ENCODE measurements at regions not wholly inside any gene's neighbourhood (a gene's known extent, or its start where the extent isn't known, plus 50 kb on each side); places are given as distances from the start of the nearest gene placed in this dataset.

GRCh38 chr4:181874602-181875001 is 368.6 kb upstream of the TENM3 start:
- TF ChIP-seq, protein P1, sequence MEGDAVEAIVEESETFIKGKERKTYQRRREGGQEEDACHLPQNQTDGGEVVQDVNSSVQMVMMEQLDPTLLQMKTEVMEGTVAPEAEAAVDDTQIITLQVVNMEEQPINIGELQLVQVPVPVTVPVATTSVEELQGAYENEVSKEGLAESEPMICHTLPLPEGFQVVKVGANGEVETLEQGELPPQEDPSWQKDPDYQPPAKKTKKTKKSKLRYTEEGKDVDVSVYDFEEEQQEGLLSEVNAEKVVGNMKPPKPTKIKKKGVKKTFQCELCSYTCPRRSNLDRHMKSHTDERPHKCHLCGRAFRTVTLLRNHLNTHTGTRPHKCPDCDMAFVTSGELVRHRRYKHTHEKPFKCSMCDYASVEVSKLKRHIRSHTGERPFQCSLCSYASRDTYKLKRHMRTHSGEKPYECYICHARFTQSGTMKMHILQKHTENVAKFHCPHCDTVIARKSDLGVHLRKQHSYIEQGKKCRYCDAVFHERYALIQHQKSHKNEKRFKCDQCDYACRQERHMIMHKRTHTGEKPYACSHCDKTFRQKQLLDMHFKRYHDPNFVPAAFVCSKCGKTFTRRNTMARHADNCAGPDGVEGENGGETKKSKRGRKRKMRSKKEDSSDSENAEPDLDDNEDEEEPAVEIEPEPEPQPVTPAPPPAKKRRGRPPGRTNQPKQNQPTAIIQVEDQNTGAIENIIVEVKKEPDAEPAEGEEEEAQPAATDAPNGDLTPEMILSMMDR (IDR thresholded peaks at IDR 0.05; ENCODE audit: borderline replicate concordance, extremely low read depth, low read length, poor library complexity, severe bottlenecking), result no peak
- no peak for TF ChIP-seq EZH2 (IDR thresholded peaks at IDR 0.05; ENCODE audit: borderline replicate concordance, low read depth, low read length, severe bottlenecking)
- H3K4me1 ChIP-seq (ENCODE audit: insufficient read depth, low read length), result no peaks in the 10 kb centered on the region
- H3K36me3 ChIP-seq (ENCODE audit: insufficient read depth, low read length), result no peaks in the 10 kb centered on the region
- no peak overlapping the region for H3K4me3 ChIP-seq (ENCODE audit: low read depth in 1 of 2, low read length in 2 of 2)
- no peaks in the 10 kb centered on the region for H3K27me3 ChIP-seq (ENCODE audit: insufficient read depth, low read length, poor library complexity)
- H3K9ac ChIP-seq (ENCODE audit: low read depth, low read length), result no peak overlapping the region
- H3K27ac ChIP-seq (ENCODE audit: low read length), result no peak overlapping the region
- no peaks in the 10 kb centered on the region for H3K79me2 ChIP-seq (ENCODE audit: insufficient read depth, low read length)
- DNase-seq (no peak), ATAC-seq (ENCODE audit: insufficient read depth, low read depth) (no peak)
- H2AFZ ChIP-seq (ENCODE audit: low read depth, low read length), result no peak overlapping the region
- H3K9me3 ChIP-seq (ENCODE audit: insufficient read depth, low read length, severe bottlenecking), result no peaks in the 10 kb centered on the region
- H3K4me2 ChIP-seq (ENCODE audit: insufficient read depth, low read length), result no peak overlapping the region
- H4K20me1 ChIP-seq (ENCODE audit: insufficient read depth, low read length), result no peaks in the 10 kb centered on the region

DNA sequence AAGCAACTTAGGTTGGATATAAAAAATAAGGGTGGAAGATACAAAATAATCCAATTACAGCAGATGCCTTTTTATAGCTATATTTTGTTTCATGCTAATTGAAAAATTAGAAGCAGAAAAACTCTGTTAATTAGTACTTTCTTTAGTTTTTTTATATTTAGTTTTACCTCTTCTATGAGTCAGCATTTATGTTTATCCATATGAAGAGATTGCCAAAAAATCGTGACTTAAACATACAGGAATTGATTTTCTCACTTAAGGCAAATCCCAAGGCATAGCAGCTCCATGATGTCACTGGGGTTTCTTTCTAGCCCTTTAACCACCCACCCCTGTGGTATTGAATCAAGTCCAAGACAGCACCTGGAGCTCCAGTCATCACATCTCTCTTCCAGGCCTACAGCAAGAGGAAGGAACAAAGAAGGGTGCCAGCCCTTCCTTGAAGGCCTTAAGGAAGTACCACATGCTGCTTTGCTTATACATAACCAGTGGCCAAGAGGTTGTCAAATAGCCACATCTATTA is 365.8 kb upstream of the TENM3 start:
- DNase-seq (no peak), ATAC-seq (ENCODE audit: insufficient read depth, low read depth) (no peak)
- no peak overlapping the region for H3K9ac ChIP-seq (ENCODE audit: low read depth, low read length)
- H3K79me2 ChIP-seq (ENCODE audit: insufficient read depth, low read length), result no peaks in the 10 kb centered on the region
- H4K20me1 ChIP-seq (ENCODE audit: insufficient read depth, low read length), result no peaks in the 10 kb centered on the region
- H3K4me2 ChIP-seq (ENCODE audit: insufficient read depth, low read length), result no peak overlapping the region
- H3K36me3 ChIP-seq (ENCODE audit: insufficient read depth, low read length), result no peaks in the 10 kb centered on the region
- no peak for TF ChIP-seq EZH2 (IDR thresholded peaks at IDR 0.05; ENCODE audit: borderline replicate concordance, low read depth, low read length, severe bottlenecking)
- TF ChIP-seq, protein P1 (IDR thresholded peaks at IDR 0.05; ENCODE audit: borderline replicate concordance, extremely low read depth, low read length, poor library complexity, severe bottlenecking), result no peak
- no peak overlapping the region for H3K4me3 ChIP-seq (ENCODE audit: low read depth in 1 of 2, low read length in 2 of 2)
- no peaks in the 10 kb centered on the region for H3K9me3 ChIP-seq (ENCODE audit: insufficient read depth, low read length, severe bottlenecking)
- H3K4me1 ChIP-seq (ENCODE audit: insufficient read depth, low read length), result no peaks in the 10 kb centered on the region
- no peaks in the 10 kb centered on the region for H3K27me3 ChIP-seq (ENCODE audit: insufficient read depth, low read length, poor library complexity)
- H3K27ac ChIP-seq (ENCODE audit: low read length), result no peak overlapping the region
- H2AFZ ChIP-seq (ENCODE audit: low read depth, low read length), result no peak overlapping the region

DNA sequence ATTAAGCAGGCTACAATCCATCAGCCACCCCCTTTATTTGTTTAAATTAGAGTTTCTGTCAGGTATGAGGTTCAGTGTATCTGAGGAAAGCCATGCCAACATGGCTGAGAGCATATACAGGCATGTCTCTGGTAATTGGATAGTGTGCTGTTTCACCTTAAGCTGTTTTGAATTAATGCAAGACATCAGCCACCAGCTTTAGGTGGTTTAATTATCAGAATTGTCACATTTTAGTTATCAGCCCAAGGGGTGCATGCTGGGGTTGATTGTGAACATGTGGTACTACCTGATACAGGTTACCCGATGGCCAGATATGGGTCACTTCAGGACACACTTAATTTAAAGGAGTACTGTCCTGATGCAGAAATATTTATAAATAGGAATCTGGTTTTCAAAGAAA is 353.2 kb upstream of the TENM3 start:
- Histone ChIP-seq H3K4me3 (ENCODE audit: low read depth in 1 of 2, low read length in 2 of 2) (no peak overlapping the region), H3K4me1 (ENCODE audit: insufficient read depth, low read length) (no peaks in the 10 kb centered on the region), H2AFZ (ENCODE audit: low read depth, low read length) (no peak overlapping the region), H3K27ac (ENCODE audit: low read length) (no peak overlapping the region), H3K79me2 (ENCODE audit: insufficient read depth, low read length) (no peaks in the 10 kb centered on the region), H3K36me3 (ENCODE audit: insufficient read depth, low read length) (no peaks in the 10 kb centered on the region), H3K27me3 (ENCODE audit: insufficient read depth, low read length, poor library complexity) (no peaks in the 10 kb centered on the region), H4K20me1 (ENCODE audit: insufficient read depth, low read length) (no peaks in the 10 kb centered on the region), H3K4me2 (ENCODE audit: insufficient read depth, low read length) (no peak overlapping the region), H3K9me3 (ENCODE audit: insufficient read depth, low read length, severe bottlenecking) (no peaks in the 10 kb centered on the region), H3K9ac (ENCODE audit: low read depth, low read length) (no peak overlapping the region)
- ATAC-seq (ENCODE audit: insufficient read depth, low read depth) (no peak), DNase-seq (no peak)
- TF ChIP-seq EZH2 (IDR thresholded peaks at IDR 0.05; ENCODE audit: borderline replicate concordance, low read depth, low read length, severe bottlenecking), result no peak
- TF ChIP-seq, protein P1 (IDR thresholded peaks at IDR 0.05; ENCODE audit: borderline replicate concordance, extremely low read depth, low read length, poor library complexity, severe bottlenecking), result no peak

GRCh38 chr4:181890911-181891310 is 352.3 kb upstream of the TENM3 start:
- no peak for ATAC-seq (ENCODE audit: insufficient read depth, low read depth)
- Histone ChIP-seq H3K36me3 (ENCODE audit: insufficient read depth, low read length) (no peaks in the 10 kb centered on the region), H3K9me3 (ENCODE audit: insufficient read depth, low read length, severe bottlenecking) (no peaks in the 10 kb centered on the region), H3K4me3 (ENCODE audit: low read depth in 1 of 2, low read length in 2 of 2) (no peak overlapping the region), H4K20me1 (ENCODE audit: insufficient read depth, low read length) (no peaks in the 10 kb centered on the region), H3K9ac (ENCODE audit: low read depth, low read length) (no peak overlapping the region), H3K79me2 (ENCODE audit: insufficient read depth, low read length) (no peaks in the 10 kb centered on the region), H3K27ac (ENCODE audit: low read length) (no peak overlapping the region), H3K4me1 (ENCODE audit: insufficient read depth, low read length) (no peaks in the 10 kb centered on the region), H2AFZ (ENCODE audit: low read depth, low read length) (no peak overlapping the region), H3K4me2 (ENCODE audit: insufficient read depth, low read length) (no peak overlapping the region), H3K27me3 (ENCODE audit: insufficient read depth, low read length, poor library complexity) (no peaks in the 10 kb centered on the region)
- TF ChIP-seq EZH2 (IDR thresholded peaks at IDR 0.05; ENCODE audit: borderline replicate concordance, low read depth, low read length, severe bottlenecking), result no peak
- TF ChIP-seq, protein P1 (IDR thresholded peaks at IDR 0.05; ENCODE audit: borderline replicate concordance, extremely low read depth, low read length, poor library complexity, severe bottlenecking), result no peak
- DNase-seq, result no peak
